ENCODE measurements at regions not wholly inside any gene's neighbourhood (a gene's known extent, or its start where the extent isn't known, plus 50 kb on each side); places are given as distances from the start of the nearest gene placed in this dataset.

DNA sequence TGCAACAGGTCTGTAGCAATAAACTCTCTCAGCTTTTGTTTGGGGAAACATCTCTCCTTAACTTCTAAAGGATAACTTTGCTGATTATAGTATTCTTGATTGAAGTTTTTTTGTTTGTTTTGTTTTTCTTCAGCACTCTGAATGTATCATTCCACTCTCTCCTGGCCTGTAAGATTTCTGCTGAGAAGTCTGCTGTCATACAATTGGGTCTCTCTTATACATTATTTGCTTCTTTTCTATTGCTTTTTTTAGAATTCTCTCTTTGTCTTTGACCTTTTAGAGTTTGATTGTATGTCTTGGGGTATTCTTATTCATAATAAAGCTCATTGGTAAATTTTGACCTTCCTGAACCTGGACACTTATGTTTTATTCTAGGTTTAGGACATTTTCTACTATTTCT lies 386.3 kb downstream of the MRPL39 start:
- TF ChIP-seq EZH2 (IDR thresholded peaks at IDR 0.05; ENCODE audit: low read length): no peak
- TF ChIP-seq, protein P1, sequence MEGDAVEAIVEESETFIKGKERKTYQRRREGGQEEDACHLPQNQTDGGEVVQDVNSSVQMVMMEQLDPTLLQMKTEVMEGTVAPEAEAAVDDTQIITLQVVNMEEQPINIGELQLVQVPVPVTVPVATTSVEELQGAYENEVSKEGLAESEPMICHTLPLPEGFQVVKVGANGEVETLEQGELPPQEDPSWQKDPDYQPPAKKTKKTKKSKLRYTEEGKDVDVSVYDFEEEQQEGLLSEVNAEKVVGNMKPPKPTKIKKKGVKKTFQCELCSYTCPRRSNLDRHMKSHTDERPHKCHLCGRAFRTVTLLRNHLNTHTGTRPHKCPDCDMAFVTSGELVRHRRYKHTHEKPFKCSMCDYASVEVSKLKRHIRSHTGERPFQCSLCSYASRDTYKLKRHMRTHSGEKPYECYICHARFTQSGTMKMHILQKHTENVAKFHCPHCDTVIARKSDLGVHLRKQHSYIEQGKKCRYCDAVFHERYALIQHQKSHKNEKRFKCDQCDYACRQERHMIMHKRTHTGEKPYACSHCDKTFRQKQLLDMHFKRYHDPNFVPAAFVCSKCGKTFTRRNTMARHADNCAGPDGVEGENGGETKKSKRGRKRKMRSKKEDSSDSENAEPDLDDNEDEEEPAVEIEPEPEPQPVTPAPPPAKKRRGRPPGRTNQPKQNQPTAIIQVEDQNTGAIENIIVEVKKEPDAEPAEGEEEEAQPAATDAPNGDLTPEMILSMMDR (optimal IDR thresholded peaks at IDR 0.05 in 1 of 3, IDR thresholded peaks at IDR 0.05 in 1 of 3, conservative IDR thresholded peaks at IDR 0.05 in 1 of 3; ENCODE audit: extremely low read depth in 1 of 3, insufficient read depth in 2 of 3, low read length in 3 of 3): no peak
- no peak overlapping the region for H3K27ac ChIP-seq (ENCODE audit: control insufficient read depth, insufficient read depth, low read length)
- H3K27me3 ChIP-seq (ENCODE audit: control insufficient read depth, extremely low read depth, insufficient read depth, low read length): no peaks in the 10 kb centered on the region
- H3K9ac ChIP-seq (ENCODE audit: control insufficient read depth, extremely low read depth, insufficient read depth, low read length): no peak overlapping the region
- no peak overlapping the region for H2AFZ ChIP-seq (ENCODE audit: control insufficient read depth, low read length)
- FAIRE-seq: no peak
- no peaks in the 10 kb centered on the region for H4K20me1 ChIP-seq (ENCODE audit: control insufficient read depth, extremely low read depth, insufficient read depth, low read length)
- H3K79me2 ChIP-seq (ENCODE audit: control insufficient read depth, insufficient read depth, low read length): no peaks in the 10 kb centered on the region
- no peaks in the 10 kb centered on the region for H3K9me1 ChIP-seq (ENCODE audit: control insufficient read depth, extremely low read depth, insufficient read depth, low read length)
- no peak overlapping the region for H3K4me2 ChIP-seq (ENCODE audit: control insufficient read depth, extremely low read depth, insufficient read depth, low read depth, low read length)
- H3K4me1 ChIP-seq (ENCODE audit: control insufficient read depth, extremely low read depth, insufficient read depth, low read length): no peaks in the 10 kb centered on the region
- H3K4me3 ChIP-seq (ENCODE audit: control insufficient read depth in 2 of 3, extremely low read depth in 1 of 3, insufficient read depth in 2 of 3, low read depth in 1 of 3, low read length in 3 of 3): no peak overlapping the region
- H3K36me3 ChIP-seq (ENCODE audit: control insufficient read depth in 2 of 2, extremely low read depth in 1 of 2, insufficient read depth in 2 of 2, low read length in 2 of 2): no peaks in the 10 kb centered on the region
- no peaks in the 10 kb centered on the region for H3K9me3 ChIP-seq (ENCODE audit: control insufficient read depth, low read depth, low read length)
- DNase-seq (ENCODE audit: low read depth, low spot score): no peak
- dilution Hi-C loops (cut with MboI; ENCODE audit: extremely low pct_ligation_motif_present, low sequenced_read_pairs): no loop called here

DNA sequence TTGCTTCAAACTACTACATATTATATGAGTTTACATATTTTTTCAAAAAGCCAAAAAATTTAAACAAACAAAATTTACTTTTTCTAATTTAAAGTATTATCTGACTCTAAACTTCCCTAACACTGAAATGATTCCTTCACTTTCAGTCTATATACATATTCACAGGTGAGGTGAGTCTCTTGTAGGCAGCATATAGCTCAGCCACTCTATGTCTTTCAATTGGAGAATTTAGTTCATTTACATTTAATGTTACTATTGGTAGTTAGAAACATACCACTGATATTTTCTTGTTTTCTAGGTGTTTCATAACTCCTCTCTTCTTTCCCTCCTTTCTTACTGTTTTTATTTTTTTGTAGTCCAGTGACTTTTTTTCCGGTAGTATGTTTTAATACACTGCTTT lies 387.1 kb downstream of the MRPL39 start:
- Histone ChIP-seq H3K9ac (ENCODE audit: control insufficient read depth, extremely low read depth, insufficient read depth, low read length) (no peak overlapping the region), H3K4me3 (ENCODE audit: control insufficient read depth in 2 of 3, extremely low read depth in 1 of 3, insufficient read depth in 2 of 3, low read depth in 1 of 3, low read length in 3 of 3) (no peak overlapping the region), H3K4me2 (ENCODE audit: control insufficient read depth, extremely low read depth, insufficient read depth, low read depth, low read length) (no peak overlapping the region), H3K27me3 (ENCODE audit: control insufficient read depth, extremely low read depth, insufficient read depth, low read length) (no peaks in the 10 kb centered on the region), H2AFZ (ENCODE audit: control insufficient read depth, low read length) (no peak overlapping the region), H3K27ac (ENCODE audit: control insufficient read depth, insufficient read depth, low read length) (no peak overlapping the region), H4K20me1 (ENCODE audit: control insufficient read depth, extremely low read depth, insufficient read depth, low read length) (no peaks in the 10 kb centered on the region), H3K9me1 (ENCODE audit: control insufficient read depth, extremely low read depth, insufficient read depth, low read length) (no peaks in the 10 kb centered on the region), H3K9me3 (ENCODE audit: control insufficient read depth, low read depth, low read length) (no peaks in the 10 kb centered on the region), H3K4me1 (ENCODE audit: control insufficient read depth, extremely low read depth, insufficient read depth, low read length) (no peaks in the 10 kb centered on the region), H3K36me3 (ENCODE audit: control insufficient read depth in 2 of 2, extremely low read depth in 1 of 2, insufficient read depth in 2 of 2, low read length in 2 of 2) (no peaks in the 10 kb centered on the region), H3K79me2 (ENCODE audit: control insufficient read depth, insufficient read depth, low read length) (no peaks in the 10 kb centered on the region)
- dilution Hi-C loops (cut with MboI; ENCODE audit: extremely low pct_ligation_motif_present, low sequenced_read_pairs): no loop called here
- FAIRE-seq (no peak), DNase-seq (ENCODE audit: low read depth, low spot score) (no peak)
- no peak for TF ChIP-seq EZH2 (IDR thresholded peaks at IDR 0.05; ENCODE audit: low read length)
- TF ChIP-seq, protein P1 (optimal IDR thresholded peaks at IDR 0.05 in 1 of 3, IDR thresholded peaks at IDR 0.05 in 1 of 3, conservative IDR thresholded peaks at IDR 0.05 in 1 of 3; ENCODE audit: extremely low read depth in 1 of 3, insufficient read depth in 2 of 3, low read length in 3 of 3): no peak

Data from keratinocyte (primary cell).